B cell (primary cell): ENCODE measurements at regions not wholly inside any gene's neighbourhood (a gene's known extent, or its start where the extent isn't known, plus 50 kb on each side); places are given as distances from the start of the nearest gene placed in this dataset.
"Not testable (repeated sequence)": the region's sequence is repeated elsewhere in the genome, so short reads cannot be mapped to it uniquely, and the experiment has no call there.

ENCODE experiments used
- ATAC-seq: fragments of 200-7000 bp; cut with Tn5 transposase; one replicate; pipeline ENCODE4 v1.10.0; 2021; ENCODE audit warnings: low read depth, mild to moderate bottlenecking, moderate number of reproducible peaks, moderate library complexity
- CTCF ChIA-PET: fragments of 350-600 bp; sonication (Branson Sonifier 250); formaldehyde crosslinking; loops from one replicate; lab custom pipeline; 2021; ENCODE audit warnings: antibody characterized with exemption, inconsistent platforms; lab: Charles Lee
- POLR2A ChIA-PET: fragments of 350-600 bp; sonication (Branson Sonifier 250); formaldehyde crosslinking; loops from one replicate; lab custom pipeline; 2021; ENCODE audit warnings: antibody characterized with exemption; lab: Charles Lee
- DNase-seq: peaks from one replicate; pipeline ENCODE4 v3.0.0; 2013
- H2AFZ ChIP-seq: 2 replicates; pipeline ENCODE4 v1.6.1; 2012; ENCODE audit warnings: mild to moderate bottlenecking, low read depth, low read length; ENCODE audit not compliant: insufficient read depth, poor library complexity, severe bottlenecking
- H3K27ac ChIP-seq, 2 donors: 1 replicate in 1 of 2; 2 replicates in 1 of 2; pipeline ENCODE4 v1.5.1; 2012 to 2013; ENCODE audit warnings: low read length in 2 of 2, mild to moderate bottlenecking in 2 of 2, moderate library complexity in 1 of 2
- H3K27me3 ChIP-seq, 4 experiments: fragments of 200-600 bp in 1 of 4; sonication (generic) in 1 of 4; replicated peaks in 1 of 4; 1 replicate in 2 of 4; 2 replicates in 2 of 4; pipeline versions ENCODE4 v1.6.1 to v1.7.0; 2013 to 2016; ENCODE audit warnings: low read length in 3 of 4, mild to moderate bottlenecking in 2 of 4, mixed read lengths in 1 of 4, moderate library complexity in 1 of 4; ENCODE audit not compliant: insufficient read depth in 4 of 4, control insufficient read depth in 3 of 4; ENCODE audit errors: control extremely low read depth in 1 of 4
- H3K36me3 ChIP-seq, 2 experiments: replicated peaks in 1 of 2; 1 replicate in 1 of 2; 2 replicates in 1 of 2; pipeline versions ENCODE4 v1.6.1 to v1.7.1; 2013; ENCODE audit warnings: low read length in 1 of 2; ENCODE audit not compliant: insufficient read depth in 2 of 2, control insufficient read depth in 1 of 2; ENCODE audit errors: control extremely low read depth in 1 of 2, extremely low read depth in 1 of 2
- H3K4me1 ChIP-seq, 2 donors: fragments of 200-600 bp in 1 of 2; sonication (generic) in 1 of 2; 1 replicate in 1 of 2; 2 replicates in 1 of 2; pipeline versions ENCODE4 v1.5.1 to v1.6.1; 2013 to 2017; ENCODE audit warnings: low read length in 2 of 2; ENCODE audit not compliant: control insufficient read depth in 2 of 2, insufficient read depth in 2 of 2
- H3K4me2 ChIP-seq: replicated peaks from 2 replicates; pipeline ENCODE3; 2012; ENCODE audit warnings: mild to moderate bottlenecking, low read depth, low read length; ENCODE audit not compliant: poor library complexity, severe bottlenecking
- H3K4me3 ChIP-seq, 5 experiments: fragments of 200-600 bp in 1 of 5; sonication (generic) in 1 of 5; 1 replicate in 3 of 5; 2 replicates in 2 of 5; pipeline versions ENCODE4 v1.5.1 to v1.7.0; 2011 to 2016; ENCODE audit warnings: low read length in 4 of 5, mild to moderate bottlenecking in 4 of 5, low read depth in 2 of 5, control low read depth in 1 of 5, moderate library complexity in 1 of 5; ENCODE audit not compliant: insufficient read depth in 1 of 5; ENCODE audit errors: control extremely low read depth in 1 of 5, extremely low read depth in 1 of 5
- H3K79me2 ChIP-seq: fragments of 200-600 bp; sonication (generic); one replicate; pipeline ENCODE4 v1.6.0; 2016; ENCODE audit warnings: low read length; ENCODE audit not compliant: control insufficient read depth, insufficient read depth
- H3K9ac ChIP-seq: fragments of 200-600 bp; sonication (generic); 2 replicates; pipeline ENCODE4 v1.6.1; 2017; ENCODE audit warnings: mild to moderate bottlenecking, low read length, moderate library complexity
- H3K9me3 ChIP-seq, 3 donors: one replicate each; pipeline versions ENCODE4 v1.6.1 to v1.7.1; 2013; ENCODE audit warnings: low read length in 2 of 3; ENCODE audit not compliant: control insufficient read depth in 2 of 3, insufficient read depth in 1 of 3; ENCODE audit errors: control extremely low read depth in 1 of 3
- H4K20me1 ChIP-seq: 2 replicates; pipeline ENCODE4 v1.6.0; 2012; ENCODE audit warnings: mild to moderate bottlenecking, low read length; ENCODE audit not compliant: insufficient read depth, control insufficient read depth, poor library complexity, severe bottlenecking
- H3K27ac Mint-ChIP-seq: one replicate; pipeline ENCODE4 v1.8.0; 2021; ENCODE audit warnings: mixed read lengths
- H3K27me3 Mint-ChIP-seq: one replicate; pipeline ENCODE4 v1.8.0; 2021; ENCODE audit warnings: mixed read lengths
- H3K4me1 Mint-ChIP-seq: one replicate; pipeline ENCODE4 v1.8.0; 2021; ENCODE audit warnings: mixed read lengths
- H3K4me3 Mint-ChIP-seq: one replicate; pipeline ENCODE4 v1.8.0; 2021; ENCODE audit warnings: mixed read lengths
- H3K9me3 Mint-ChIP-seq: one replicate; pipeline ENCODE4 v1.8.0; 2022; ENCODE audit warnings: mixed read lengths; ENCODE audit not compliant: insufficient read depth
- EZH2 ChIP-seq: IDR thresholded peaks from 2 replicates; pipeline ENCODE4 v1.6.1; 2012; ENCODE audit warnings: borderline replicate concordance, low read depth, mild to moderate bottlenecking, moderate library complexity, low read length; ENCODE audit not compliant: insufficient read depth, poor library complexity, severe bottlenecking
- WGBS: methylation state at CpG from one replicate; pipeline ENCODE4 v1.1.5; 2013; ENCODE audit warnings: missing lambda C conversion rate; ENCODE audit not compliant: insufficient coverage; 5-methylcytosine and 5-hydroxymethylcytosine counted together
- intact Hi-C: fragments of 100-400 bp; cut with micrococcal nuclease; formaldehyde crosslinking; loops from one replicate; pipeline ENCODE4 v1.10.0; 2022
- TF ChIP-seq, protein P1 (sequence below): fragments of 200-600 bp; IDR thresholded peaks from one replicate; pipeline ENCODE4 v1.8.0; 2022; ENCODE audit warnings: antibody characterized with exemption, mild to moderate bottlenecking

DNA sequence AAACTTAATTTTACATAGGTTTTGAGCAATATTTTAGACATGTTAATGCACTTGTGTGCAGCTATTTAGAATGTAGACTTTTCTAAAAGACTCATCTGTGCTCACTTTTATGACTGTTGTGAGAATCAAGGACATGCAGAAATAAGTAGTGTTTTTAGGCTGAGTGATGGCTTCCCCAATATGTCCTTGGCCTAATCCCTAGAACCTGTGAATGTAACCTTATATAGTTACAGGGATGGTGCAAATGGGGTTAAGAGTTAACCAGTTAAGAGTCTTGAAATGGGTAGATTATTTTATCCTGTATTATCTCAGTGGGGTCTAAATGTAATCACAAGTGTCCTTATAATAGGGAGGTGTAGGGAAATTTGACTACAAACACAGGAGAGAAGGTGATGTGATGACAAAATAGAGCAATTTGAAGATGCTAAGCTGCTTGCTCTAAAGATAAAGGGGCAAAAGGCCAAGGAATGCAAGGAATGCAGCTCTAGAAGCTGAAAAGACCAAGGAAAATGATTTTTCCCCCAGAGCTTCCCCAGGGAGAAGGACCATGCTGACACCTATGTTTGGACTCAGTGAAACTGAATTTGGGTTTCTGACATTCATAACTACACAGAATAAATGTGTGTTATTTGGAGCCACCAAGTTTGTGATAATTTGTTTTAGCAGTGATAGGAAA, 298.0 kb upstream of the PAPPA start:
- POLR2A ChIA-PET = no interaction called here
- Histone ChIP-seq H3K9ac (no peak overlapping the region), H3K4me2 (no peak overlapping the region), H3K9me3 (no peaks in the 10 kb centered on the region), H3K27me3 (no peaks in the 10 kb centered on the region), H3K4me1 (no peaks in the 10 kb centered on the region), H3K27ac (no peak overlapping the region), H3K79me2 (no peaks in the 10 kb centered on the region), H3K4me3 (no peak overlapping the region), H3K36me3 (no peaks in the 10 kb centered on the region), H4K20me1 (no peaks in the 10 kb centered on the region), H2AFZ (no peak overlapping the region)
- ATAC-seq (no peak), DNase-seq (no peak)
- H3K4me1 Mint-ChIP-seq = no peaks in the 10 kb centered on the region
- CTCF ChIA-PET = no interaction called here
- H3K27ac Mint-ChIP-seq = no peak overlapping the region
- no peaks in the 10 kb centered on the region for H3K27me3 Mint-ChIP-seq
- intact Hi-C loops = no loop called here
- no peaks in the 10 kb centered on the region for H3K9me3 Mint-ChIP-seq
- H3K4me3 Mint-ChIP-seq = no peak overlapping the region
- no peak for TF ChIP-seq EZH2
- TF ChIP-seq, protein P1, sequence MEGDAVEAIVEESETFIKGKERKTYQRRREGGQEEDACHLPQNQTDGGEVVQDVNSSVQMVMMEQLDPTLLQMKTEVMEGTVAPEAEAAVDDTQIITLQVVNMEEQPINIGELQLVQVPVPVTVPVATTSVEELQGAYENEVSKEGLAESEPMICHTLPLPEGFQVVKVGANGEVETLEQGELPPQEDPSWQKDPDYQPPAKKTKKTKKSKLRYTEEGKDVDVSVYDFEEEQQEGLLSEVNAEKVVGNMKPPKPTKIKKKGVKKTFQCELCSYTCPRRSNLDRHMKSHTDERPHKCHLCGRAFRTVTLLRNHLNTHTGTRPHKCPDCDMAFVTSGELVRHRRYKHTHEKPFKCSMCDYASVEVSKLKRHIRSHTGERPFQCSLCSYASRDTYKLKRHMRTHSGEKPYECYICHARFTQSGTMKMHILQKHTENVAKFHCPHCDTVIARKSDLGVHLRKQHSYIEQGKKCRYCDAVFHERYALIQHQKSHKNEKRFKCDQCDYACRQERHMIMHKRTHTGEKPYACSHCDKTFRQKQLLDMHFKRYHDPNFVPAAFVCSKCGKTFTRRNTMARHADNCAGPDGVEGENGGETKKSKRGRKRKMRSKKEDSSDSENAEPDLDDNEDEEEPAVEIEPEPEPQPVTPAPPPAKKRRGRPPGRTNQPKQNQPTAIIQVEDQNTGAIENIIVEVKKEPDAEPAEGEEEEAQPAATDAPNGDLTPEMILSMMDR = no peak

GRCh38 chr9:115858421-115858820, 295.2 kb upstream of the PAPPA start:
- H3K9me3 Mint-ChIP-seq, CTCF ChIA-PET, H3K9me3 ChIP-seq, ATAC-seq, H3K27me3 Mint-ChIP-seq, POLR2A ChIA-PET, H3K79me2 ChIP-seq, H3K4me1 Mint-ChIP-seq, H2AFZ ChIP-seq, H3K4me1 ChIP-seq, H3K27me3 ChIP-seq, H4K20me1 ChIP-seq, H3K27ac ChIP-seq, H3K4me3 ChIP-seq, H3K27ac Mint-ChIP-seq, DNase-seq, H3K4me3 Mint-ChIP-seq, H3K9ac ChIP-seq, intact Hi-C loops, H3K36me3 ChIP-seq, H3K4me2 ChIP-seq: not testable (repeated sequence)
- WGBS = no CpG with 5 or more reads among the region's 1 CpG
